ENCODE measurements at regions not wholly inside any gene's neighbourhood (a gene's known extent, or its start where the extent isn't known, plus 50 kb on each side); places are given as distances from the start of the nearest gene placed in this dataset.

DNA sequence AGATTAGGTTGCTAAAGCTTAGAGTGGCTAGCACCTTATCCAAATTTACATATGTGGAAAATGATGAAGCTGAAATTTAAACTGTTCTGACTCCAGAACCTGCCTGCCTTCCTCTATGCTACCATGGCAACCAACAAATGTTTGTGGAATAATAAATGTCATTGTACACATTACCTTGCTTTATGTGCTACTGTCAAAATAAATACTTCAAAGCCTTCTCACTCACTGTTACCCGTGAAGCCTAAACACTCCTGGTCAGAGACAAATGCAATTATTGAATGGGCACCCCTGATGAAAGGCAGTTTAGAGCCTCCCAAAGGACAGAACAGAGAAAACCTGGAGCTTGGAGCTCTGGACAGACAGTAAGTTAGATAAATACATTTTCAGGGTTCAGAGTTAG, 158.6 kb downstream of the FAM114A2 start:
- no peak for DNase-seq

DNA sequence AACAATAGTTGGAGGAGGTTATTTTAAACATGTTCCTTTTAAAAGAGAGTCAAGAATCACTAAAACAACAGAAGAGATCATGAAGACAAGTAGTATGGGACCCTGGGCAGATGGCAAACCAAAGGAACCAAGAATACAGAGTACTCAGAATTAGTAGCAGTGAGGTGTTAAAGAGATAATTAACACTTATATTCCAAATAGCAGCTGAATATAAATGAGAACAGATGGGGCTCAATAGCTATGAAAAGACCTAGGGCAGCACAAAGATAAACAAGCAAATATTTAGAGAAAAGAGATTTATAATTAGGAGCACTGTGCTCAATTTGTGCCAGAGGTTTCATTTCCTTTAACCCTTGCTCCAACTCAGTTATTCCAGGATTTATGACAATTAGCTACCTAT, 159.1 kb downstream of the FAM114A2 start:
- no peak for DNase-seq

DNA sequence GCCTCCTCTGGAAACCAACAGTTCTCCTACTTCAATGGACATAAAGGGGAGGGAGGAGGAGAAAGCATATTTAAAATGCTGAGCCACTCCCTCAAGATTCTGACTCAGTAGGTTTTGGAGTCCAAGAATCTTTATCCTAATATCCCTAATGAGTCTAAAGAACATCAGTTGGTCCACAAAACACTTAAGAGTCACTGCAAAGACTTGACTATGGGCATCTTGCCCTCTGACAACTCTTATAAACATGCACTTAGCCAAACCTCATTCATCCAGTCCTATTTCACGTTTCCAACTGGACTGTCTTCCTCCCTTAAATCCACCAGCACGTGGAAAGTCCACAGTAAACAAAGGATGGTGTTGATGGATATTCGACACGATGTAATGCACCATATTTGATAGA, 172.5 kb downstream of the FAM114A2 start:
- no peak for DNase-seq

DNA sequence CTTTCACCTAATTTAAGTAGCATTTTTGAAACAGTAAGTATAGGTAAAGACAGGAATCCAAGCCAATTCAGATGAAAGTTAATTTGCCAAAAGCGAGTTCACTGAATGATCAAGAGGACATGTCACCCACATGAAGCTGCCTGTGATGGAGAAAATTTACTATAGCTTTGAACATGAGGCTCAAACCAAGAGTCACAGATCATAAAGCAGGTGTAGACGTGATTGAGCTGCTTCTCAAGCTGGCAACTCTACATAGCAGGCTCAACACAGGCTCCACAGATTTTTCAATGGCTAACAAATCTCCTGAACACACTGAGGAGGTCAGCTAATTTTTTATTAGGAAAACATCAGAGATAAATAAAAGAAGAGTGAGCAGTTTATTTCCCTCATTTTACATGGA, 173.7 kb downstream of the FAM114A2 start:
- DNase-seq: no peak

DNA sequence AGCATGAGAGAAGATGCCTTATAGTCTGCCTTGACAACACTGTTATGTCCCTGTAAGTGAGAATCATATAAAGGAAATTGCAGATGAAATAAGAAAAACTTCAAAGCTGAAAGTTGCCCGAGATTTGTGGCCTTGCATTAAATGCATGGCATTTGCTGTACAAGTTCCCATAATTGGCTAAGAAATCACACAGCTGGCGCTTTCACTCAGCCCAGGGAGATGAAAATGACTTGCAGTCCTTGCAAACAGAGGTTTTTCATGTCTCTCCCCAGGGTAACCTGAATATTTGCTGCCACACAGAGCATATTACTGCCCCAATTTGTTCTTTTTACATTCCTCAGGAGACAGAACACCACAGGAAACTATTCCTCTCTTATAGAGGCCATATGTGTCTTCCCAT, 174.8 kb downstream of the FAM114A2 start:
- peak; percentile 5 for DNase-seq

Measured in fibroblast of skin of right quadriceps (primary cell).